NCI-H1105 treated with DMSO at 0.1 percent for 48 hours (cell line): ENCODE measurements at regions not wholly inside any gene's neighbourhood (a gene's known extent, or its start where the extent isn't known, plus 50 kb on each side); places are given as distances from the start of the nearest gene placed in this dataset.
"Not testable (repeated sequence)": the region's sequence is repeated elsewhere in the genome, so short reads cannot be mapped to it uniquely, and the experiment has no call there.

ENCODE experiments used
- DNase-seq: peaks from one replicate; lab custom pipeline; 2025; lab: John Stamatoyannopoulos, UW

- DNase-seq: no peak
Measured at GRCh38 chr3:81853431-81853830, 92.0 kb upstream of the GBE1 start.

- no peak for DNase-seq
Measured at GRCh38 chr3:81851176-81851575, 89.7 kb upstream of the GBE1 start.

GRCh38 chr3:81846988-81847387 is 85.5 kb upstream of the GBE1 start:
- no peak for DNase-seq

GRCh38 chr3:81841540-81841939 is 80.1 kb upstream of the GBE1 start:
- DNase-seq: peak; percentile 9

- no peak for DNase-seq
Measured at GRCh38 chr3:81839504-81840094, 78.2 kb upstream of the GBE1 start.

GRCh38 chr3:81838457-81838856 is 77.0 kb upstream of the GBE1 start:
- no peak for DNase-seq

- DNase-seq: no peak
Measured at GRCh38 chr3:81837071-81837593, 75.7 kb upstream of the GBE1 start.

- no peak for DNase-seq
Measured at GRCh38 chr3:81829937-81830336, 68.5 kb upstream of the GBE1 start.

- not testable (repeated sequence) for DNase-seq
Measured at GRCh38 chr3:81829272-81829671, 67.8 kb upstream of the GBE1 start.

GRCh38 chr3:81823882-81824395 is 62.5 kb upstream of the GBE1 start:
- peak; percentile 62 for DNase-seq

- DNase-seq: no peak
Measured at GRCh38 chr3:81823086-81823485, 61.6 kb upstream of the GBE1 start.

- DNase-seq: no peak
Measured at GRCh38 chr3:81816473-81817250, 55.2 kb upstream of the GBE1 start.

- not testable (repeated sequence) for DNase-seq
Measured at GRCh38 chr3:81812098-81812497, 50.7 kb upstream of the GBE1 start.
